ENCODE measurements at regions not wholly inside any gene's neighbourhood (a gene's known extent, or its start where the extent isn't known, plus 50 kb on each side); places are given as distances from the start of the nearest gene placed in this dataset.

GRCh38 chr9:106581973-106582372 is 281.0 kb upstream of the ZNF462 start:
- no peak for DNase-seq (ENCODE audit: extremely low read depth, low read depth, low spot score)

GRCh38 chr9:106583751-106584150 is 279.2 kb upstream of the ZNF462 start:
- DNase-seq (ENCODE audit: extremely low read depth, low read depth, low spot score), result no peak

GRCh38 chr9:106587042-106587441 is 275.9 kb upstream of the ZNF462 start:
- DNase-seq (ENCODE audit: extremely low read depth, low read depth, low spot score), result no peak

- no peak for DNase-seq (ENCODE audit: extremely low read depth, low read depth, low spot score)
Measured at GRCh38 chr9:106588626-106589025, 274.3 kb upstream of the ZNF462 start.

GRCh38 chr9:106590759-106591505 is 272.0 kb upstream of the ZNF462 start:
- no peak for DNase-seq (ENCODE audit: extremely low read depth, low read depth, low spot score)

- no peak for DNase-seq (ENCODE audit: extremely low read depth, low read depth, low spot score)
Measured at GRCh38 chr9:106593201-106593600, 269.8 kb upstream of the ZNF462 start.

- DNase-seq (ENCODE audit: extremely low read depth, low read depth, low spot score), result no peak
Measured at GRCh38 chr9:106596984-106597383, 266.0 kb upstream of the ZNF462 start.

- no peak for DNase-seq (ENCODE audit: extremely low read depth, low read depth, low spot score)
Measured at GRCh38 chr9:106600955-106601560, 261.9 kb upstream of the ZNF462 start.

GRCh38 chr9:106602344-106602743 is 260.6 kb upstream of the ZNF462 start:
- no peak for DNase-seq (ENCODE audit: extremely low read depth, low read depth, low spot score)

- no peak for DNase-seq (ENCODE audit: extremely low read depth, low read depth, low spot score)
Measured at GRCh38 chr9:106613250-106613737, 249.7 kb upstream of the ZNF462 start.

GRCh38 chr9:106615118-106615889 is 247.7 kb upstream of the ZNF462 start:
- DNase-seq (ENCODE audit: extremely low read depth, low read depth, low spot score), result no peak

GRCh38 chr9:106616026-106616425 is 246.9 kb upstream of the ZNF462 start:
- DNase-seq (ENCODE audit: extremely low read depth, low read depth, low spot score), result no peak

- DNase-seq (ENCODE audit: extremely low read depth, low read depth, low spot score), result no peak
Measured at GRCh38 chr9:106616851-106617345, 246.1 kb upstream of the ZNF462 start.

- DNase-seq (ENCODE audit: extremely low read depth, low read depth, low spot score), result no peak
Measured at GRCh38 chr9:106619211-106619610, 243.8 kb upstream of the ZNF462 start.

GRCh38 chr9:106620081-106620480 is 242.9 kb upstream of the ZNF462 start:
- DNase-seq (ENCODE audit: extremely low read depth, low read depth, low spot score), result no peak

GRCh38 chr9:106620866-106621265 is 242.1 kb upstream of the ZNF462 start:
- no peak for DNase-seq (ENCODE audit: extremely low read depth, low read depth, low spot score)

GRCh38 chr9:106621313-106622163 is 241.4 kb upstream of the ZNF462 start:
- no peak for DNase-seq (ENCODE audit: extremely low read depth, low read depth, low spot score)

- no peak for DNase-seq (ENCODE audit: extremely low read depth, low read depth, low spot score)
Measured at GRCh38 chr9:106622164-106622487, 240.8 kb upstream of the ZNF462 start.

- no peak for DNase-seq (ENCODE audit: extremely low read depth, low read depth, low spot score)
Measured at GRCh38 chr9:106623558-106623957, 239.4 kb upstream of the ZNF462 start.

- no peak for DNase-seq (ENCODE audit: extremely low read depth, low read depth, low spot score)
Measured at GRCh38 chr9:106625259-106625789, 237.6 kb upstream of the ZNF462 start.
